Esophagus squamous epithelium (tissue), 5 donors: ENCODE measurements at regions not wholly inside any gene's neighbourhood (a gene's known extent, or its start where the extent isn't known, plus 50 kb on each side); places are given as distances from the start of the nearest gene placed in this dataset.

Experiments
- DNase-seq: peaks from one replicate; lab custom pipeline; 2025; lab: John Stamatoyannopoulos, UW
- H3K27ac ChIP-seq, 4 donors: fragments of 200-600 bp; sonication (generic); one replicate each; pipeline ENCODE4 v1.5.1; 2016 to 2019; ENCODE audit warnings: mild to moderate bottlenecking in 1 of 4
- H3K27me3 ChIP-seq, 4 donors: fragments of 200-600 bp; sonication (generic); 1 replicate in 3 of 4; 2 replicates in 1 of 4; pipeline versions ENCODE4 v1.5.1 to v1.6.0; 2017 to 2021; ENCODE audit warnings: antibody characterized with exemption in 1 of 4
- H3K36me3 ChIP-seq, 3 donors: fragments of 200-600 bp; sonication (generic); one replicate each; pipeline ENCODE4 v1.5.1; 2016 to 2019
- H3K4me1 ChIP-seq, 3 donors: fragments of 200-600 bp; sonication (generic); one replicate each; pipeline ENCODE4 v1.5.1; 2017 to 2019
- H3K4me3 ChIP-seq, 4 donors: fragments of 200-600 bp; sonication (generic); 1 replicate in 3 of 4; 2 replicates in 1 of 4; pipeline ENCODE4 v1.5.1; 2016 to 2019; ENCODE audit warnings: mild to moderate bottlenecking in 2 of 4, moderate library complexity in 1 of 4
- H3K9me3 ChIP-seq, 3 donors: fragments of 200-600 bp; sonication (generic); one replicate each; pipeline ENCODE4 v1.5.1; 2016 to 2019
- CTCF ChIP-seq, 6 experiments: fragments of 450-650 bp in 4 of 6; fragments of 200-600 bp in 2 of 6; sonication (generic) in 2 of 6; IDR thresholded peaks; one replicate each; pipeline ENCODE4 v1.5.1; 2016 to 2019; ENCODE audit warnings: antibody characterized with exemption in 6 of 6, mild to moderate bottlenecking in 4 of 6, moderate library complexity in 4 of 6
- POLR2A ChIP-seq, 4 donors: fragments of 450-650 bp; IDR thresholded peaks; one replicate each; pipeline ENCODE4 v1.6.1; 2017; ENCODE audit warnings: antibody characterized with exemption in 4 of 4, mild to moderate bottlenecking in 4 of 4, moderate library complexity in 3 of 4
- WGBS, 2 donors: methylation state at CpG; one replicate each; pipeline ENCODE4 v1.1.5; 2018; 5-methylcytosine and 5-hydroxymethylcytosine counted together
- intact Hi-C: fragments of 100-400 bp; cut with DNase I; formaldehyde crosslinking; loops from one replicate; pipeline ENCODE4 v1.15.0; 2022
- donor health status: DM: yes; HTN: yes; CAD: no.

- DNase-seq = no peak
- no peak overlapping the region for H3K4me3 ChIP-seq
- 37 to 38% methylated on average over 6 of the region's 6 CpGs for WGBS, 2 donors
- intact Hi-C loops = no loop called here
- H3K36me3 ChIP-seq = no peaks in the 10 kb centered on the region
- no peaks in the 10 kb centered on the region for H3K27me3 ChIP-seq
- no peak overlapping the region for H3K27ac ChIP-seq
- no peaks in the 10 kb centered on the region for H3K9me3 ChIP-seq
- H3K4me1 ChIP-seq = peaks cover 0 to 27% (median 11%) of the 10 kb centered on the region in 3 donors
- TF ChIP-seq CTCF (IDR thresholded peaks at IDR 0.05) (no peak), POLR2A (IDR thresholded peaks at IDR 0.05) (no peak)
Observed at GRCh38 chr5:110917161-110917875, 154.2 kb upstream of the TSLP start.

- Histone ChIP-seq H3K4me1 (peaks cover 0 to 27% (median 11%) of the 10 kb centered on the region in 3 donors), H3K4me3 (no peak overlapping the region), H3K27me3 (no peaks in the 10 kb centered on the region), H3K27ac (no peak overlapping the region), H3K36me3 (no peaks in the 10 kb centered on the region), H3K9me3 (no peaks in the 10 kb centered on the region)
- intact Hi-C loops = no loop called here
- no peak for TF ChIP-seq POLR2A (IDR thresholded peaks at IDR 0.05)
- TF ChIP-seq CTCF (IDR thresholded peaks at IDR 0.05) = no peak
- no peak for DNase-seq
- 47 to 71% methylated on average over 1 of the region's 1 CpG for WGBS, 2 donors
Observed at GRCh38 chr5:110918683-110919082, 152.8 kb upstream of the TSLP start.

- no peak overlapping the region for H3K4me3 ChIP-seq
- H3K9me3 ChIP-seq = no peaks in the 10 kb centered on the region
- TF ChIP-seq CTCF (IDR thresholded peaks at IDR 0.05) = no peak
- TF ChIP-seq POLR2A (IDR thresholded peaks at IDR 0.05) = no peak
- no peak overlapping the region for H3K27ac ChIP-seq
- DNase-seq = no peak
- intact Hi-C loops = no loop called here
- WGBS, 2 donors = 75 to 83% methylated on average over 1 of the region's 1 CpG
- no peaks in the 10 kb centered on the region for H3K4me1 ChIP-seq
- H3K36me3 ChIP-seq = no peaks in the 10 kb centered on the region
- H3K27me3 ChIP-seq = no peaks in the 10 kb centered on the region
Observed at GRCh38 chr5:110923971-110924370, 147.5 kb upstream of the TSLP start.

- DNase-seq = no peak
- intact Hi-C loops = no loop called here
- no peaks in the 10 kb centered on the region for H3K27me3 ChIP-seq
- no peaks in the 10 kb centered on the region for H3K4me1 ChIP-seq
- no peaks in the 10 kb centered on the region for H3K36me3 ChIP-seq
- 44 to 65% methylated on average over 2 of the region's 2 CpGs for WGBS, 2 donors
- H3K9me3 ChIP-seq = no peaks in the 10 kb centered on the region
- H3K27ac ChIP-seq = no peak overlapping the region
- TF ChIP-seq CTCF (IDR thresholded peaks at IDR 0.05) (no peak), POLR2A (IDR thresholded peaks at IDR 0.05) (no peak)
- H3K4me3 ChIP-seq = no peak overlapping the region
Observed at GRCh38 chr5:110925398-110925797, 146.1 kb upstream of the TSLP start.

- no peaks in the 10 kb centered on the region for H3K36me3 ChIP-seq
- WGBS, 2 donors = 81 to 90% methylated on average over 1 of the region's 1 CpG
- TF ChIP-seq CTCF (IDR thresholded peaks at IDR 0.05) = no peak
- no peak for TF ChIP-seq POLR2A (IDR thresholded peaks at IDR 0.05)
- no peaks in the 10 kb centered on the region for H3K27me3 ChIP-seq
- DNase-seq = no peak
- no peak overlapping the region for H3K4me3 ChIP-seq
- intact Hi-C loops = no loop called here
- H3K9me3 ChIP-seq = no peaks in the 10 kb centered on the region
- no peak overlapping the region for H3K27ac ChIP-seq
- H3K4me1 ChIP-seq = no peaks in the 10 kb centered on the region
Observed at GRCh38 chr5:110925916-110926315, 145.6 kb upstream of the TSLP start.
